Hematopoietic multipotent progenitor cell treated with erythropoietin and hydrocortisone succinate and interleukin-3 and kit ligand, for 6 days (in vitro differentiated cells): ENCODE measurements at regions not wholly inside any gene's neighbourhood (a gene's known extent, or its start where the extent isn't known, plus 50 kb on each side); places are given as distances from the start of the nearest gene placed in this dataset.
"Not testable (repeated sequence)": the region's sequence is repeated elsewhere in the genome, so short reads cannot be mapped to it uniquely, and the experiment has no call there.

ENCODE experiments used
- DNase-seq: peaks from one replicate; pipeline ENCODE4 v3.0.0-alpha.2; 2015

- no peak for DNase-seq
Measured at GRCh38 chr3:35223632-35224394, 415.5 kb upstream of the ARPP21 start.

GRCh38 chr3:35224565-35225295 is 414.6 kb upstream of the ARPP21 start:
- no peak for DNase-seq

- DNase-seq: no peak
Measured at GRCh38 chr3:35241236-35241635, 398.1 kb upstream of the ARPP21 start.

DNA sequence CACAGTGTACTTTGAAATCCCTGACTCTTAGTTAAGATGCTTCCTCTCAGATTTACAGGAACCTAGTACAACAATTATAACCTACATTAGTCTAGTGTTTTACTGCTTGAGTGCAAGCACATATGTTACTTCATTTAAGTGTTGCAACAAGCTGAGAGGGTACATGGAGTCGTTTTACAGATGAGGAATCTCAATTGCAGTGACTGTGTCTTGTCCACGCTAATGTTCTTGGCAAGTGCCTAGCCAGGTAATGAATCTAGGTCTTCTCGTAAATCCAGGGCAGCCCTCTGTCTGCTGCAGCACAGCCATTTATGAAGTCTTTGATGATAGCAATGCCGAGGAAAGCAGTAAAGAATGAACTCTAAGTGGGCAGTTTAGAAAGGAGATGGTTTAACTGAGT is 384.4 kb upstream of the ARPP21 start:
- DNase-seq: no peak

DNA sequence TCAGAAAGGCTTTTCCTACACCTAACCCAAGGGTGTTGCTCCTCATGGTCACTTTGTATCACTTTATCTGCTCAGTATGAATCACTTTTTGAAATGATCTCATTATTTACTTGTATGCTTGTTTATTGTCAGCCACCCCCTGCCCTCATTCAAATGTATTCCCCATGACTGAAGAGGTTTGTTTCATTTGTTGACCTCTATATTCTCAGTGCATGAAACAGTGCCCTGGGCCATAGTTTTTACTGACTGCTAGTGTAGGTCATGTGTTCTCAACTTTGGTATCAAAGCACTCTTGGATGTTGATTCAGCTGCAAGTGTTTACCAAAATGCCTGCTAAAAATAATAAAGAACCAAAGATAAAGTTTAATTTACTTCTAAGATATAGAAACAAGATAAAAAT is 381.7 kb upstream of the ARPP21 start:
- DNase-seq: no peak

DNA sequence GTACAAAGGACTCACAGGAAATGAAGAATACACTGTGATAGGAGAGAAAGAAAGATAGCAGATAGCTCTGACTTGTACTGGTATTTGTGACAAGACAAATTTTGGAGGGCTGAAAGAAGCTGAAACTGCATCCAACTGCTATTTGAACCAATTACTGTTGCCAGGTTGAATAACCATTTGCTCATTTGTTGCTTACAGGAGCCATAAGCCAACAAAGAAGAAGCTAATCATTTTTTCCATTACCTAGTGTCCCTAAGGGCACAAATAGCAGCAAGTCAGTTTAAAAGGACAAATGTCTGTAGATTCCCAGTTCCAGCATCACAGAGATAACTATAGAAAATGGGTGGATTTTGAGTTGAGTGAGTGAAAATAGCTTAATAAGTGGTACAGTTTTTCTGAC is 376.9 kb upstream of the ARPP21 start:
- no peak for DNase-seq

DNA sequence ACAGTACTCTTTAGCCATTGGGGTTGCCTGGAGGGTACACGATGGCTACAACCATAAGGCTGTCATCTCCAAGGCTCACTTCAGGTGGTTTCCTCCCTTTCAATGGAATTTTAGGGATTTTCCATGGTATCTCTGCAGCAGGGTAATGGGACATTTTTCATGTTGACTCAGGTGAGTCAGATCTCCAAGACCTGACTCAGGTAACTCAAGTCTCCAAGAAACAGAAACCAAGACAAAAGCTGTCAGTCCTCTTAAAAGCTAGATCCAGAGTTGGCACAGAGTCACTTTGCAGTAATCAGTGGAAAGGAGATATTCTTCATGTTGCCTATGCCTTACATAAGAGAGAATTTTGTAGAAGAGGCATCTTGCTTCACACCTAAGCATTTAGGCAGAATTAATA is 375.8 kb upstream of the ARPP21 start:
- no peak for DNase-seq

DNA sequence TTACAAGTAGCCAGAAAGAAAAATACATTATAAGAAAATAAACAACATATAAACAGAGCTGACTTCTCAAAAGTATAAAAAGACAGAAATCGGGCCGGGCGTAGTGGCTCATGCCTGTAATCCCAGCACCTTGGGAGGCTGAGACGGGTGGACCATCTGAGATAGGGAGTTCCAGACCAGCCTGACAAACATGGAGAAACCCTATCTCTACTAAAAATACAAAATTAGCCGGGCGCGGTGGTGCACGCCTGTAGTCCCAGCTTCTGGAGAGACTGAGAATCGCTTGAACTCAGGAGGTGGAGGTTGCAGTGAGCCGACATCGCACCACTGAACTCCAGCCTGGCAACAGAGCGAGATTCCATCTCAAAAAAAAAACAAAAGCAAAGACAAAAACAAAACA is 373.3 kb upstream of the ARPP21 start:
- DNase-seq: not testable (repeated sequence)

DNA sequence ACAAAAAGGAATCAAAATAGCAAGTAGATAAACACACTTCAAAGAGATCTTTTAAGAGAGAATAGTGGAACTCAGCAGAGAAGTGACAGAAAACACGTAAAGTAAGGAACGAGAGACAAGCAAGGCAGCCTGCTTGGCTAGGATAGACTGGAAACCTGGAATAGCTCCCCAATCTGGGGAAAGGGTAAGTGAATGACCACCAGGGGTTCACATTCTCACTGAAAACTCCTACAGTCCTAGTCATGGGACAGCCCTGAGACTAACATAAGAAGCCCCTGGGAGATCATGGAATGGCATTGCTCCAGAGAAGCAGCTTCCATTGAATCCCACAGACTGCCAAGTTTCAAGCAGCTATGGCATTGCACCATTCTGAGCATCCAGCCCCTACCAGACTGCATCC is 363.6 kb upstream of the ARPP21 start:
- no peak for DNase-seq

- no peak for DNase-seq
Measured at GRCh38 chr3:35276568-35276967, 362.8 kb upstream of the ARPP21 start.

GRCh38 chr3:35291471-35292236 is 347.7 kb upstream of the ARPP21 start:
- DNase-seq: no peak

DNA sequence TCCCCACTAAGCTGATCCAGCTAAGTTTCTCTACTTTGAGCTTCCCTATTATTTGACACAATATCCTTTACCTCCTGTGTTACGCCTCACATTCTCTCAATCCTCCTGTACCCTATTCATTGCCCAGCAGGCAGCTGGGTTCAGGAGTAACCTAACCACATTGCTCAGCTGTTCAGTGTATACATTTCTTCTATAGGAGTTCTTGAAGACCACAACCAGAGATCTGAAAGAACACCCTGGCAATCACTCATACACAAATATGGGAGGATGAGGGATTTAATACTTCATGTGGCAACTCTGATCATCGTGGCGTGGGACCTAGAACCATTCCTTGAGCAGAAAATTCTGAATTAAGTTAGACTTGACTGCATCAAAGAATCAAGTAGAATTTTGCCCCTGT is 346.8 kb upstream of the ARPP21 start:
- no peak for DNase-seq

DNA sequence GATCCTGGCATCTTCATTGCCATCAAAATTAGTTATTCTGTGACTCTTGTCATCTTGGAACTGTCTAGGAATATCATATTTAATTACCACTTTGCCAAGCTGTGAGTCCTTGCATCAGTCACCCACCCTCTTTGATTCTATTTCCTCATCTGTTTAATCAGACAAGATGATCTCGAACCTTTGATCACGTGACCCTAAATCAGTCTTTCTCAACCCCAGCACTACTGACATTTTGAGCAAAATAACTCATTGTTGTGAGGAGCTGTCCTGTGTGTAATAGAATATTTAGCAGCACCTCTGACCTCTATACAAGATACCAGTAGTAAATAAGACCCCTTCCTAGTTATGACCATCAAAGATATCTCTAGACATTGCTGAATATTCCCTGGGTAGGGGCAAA is 343.4 kb upstream of the ARPP21 start:
- no peak for DNase-seq

DNA sequence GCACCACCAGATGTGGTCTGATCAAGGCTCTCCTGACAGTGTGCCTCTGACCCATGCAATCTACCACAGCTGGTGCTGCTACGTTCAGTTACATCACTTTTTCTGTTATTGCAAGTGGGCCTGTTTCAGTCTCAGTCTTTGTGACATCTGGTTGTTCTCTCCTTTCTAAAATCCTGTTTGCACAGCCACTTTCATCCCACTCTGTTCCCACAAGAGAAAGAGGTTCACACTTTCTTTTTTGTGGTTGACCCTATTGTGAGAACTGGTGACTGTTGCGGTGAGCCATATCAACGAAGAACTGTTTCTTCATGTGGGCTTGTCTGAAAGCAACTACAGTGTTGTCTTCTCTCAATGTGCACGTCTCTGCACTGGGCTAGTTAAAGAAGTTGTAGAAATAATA is 342.8 kb upstream of the ARPP21 start:
- DNase-seq: no peak

- not testable (repeated sequence) for DNase-seq
Measured at GRCh38 chr3:35296944-35297343, 342.4 kb upstream of the ARPP21 start.

- no peak for DNase-seq
Measured at GRCh38 chr3:35305406-35305805, 333.9 kb upstream of the ARPP21 start.

GRCh38 chr3:35307296-35307695 is 332.0 kb upstream of the ARPP21 start:
- no peak for DNase-seq

DNA sequence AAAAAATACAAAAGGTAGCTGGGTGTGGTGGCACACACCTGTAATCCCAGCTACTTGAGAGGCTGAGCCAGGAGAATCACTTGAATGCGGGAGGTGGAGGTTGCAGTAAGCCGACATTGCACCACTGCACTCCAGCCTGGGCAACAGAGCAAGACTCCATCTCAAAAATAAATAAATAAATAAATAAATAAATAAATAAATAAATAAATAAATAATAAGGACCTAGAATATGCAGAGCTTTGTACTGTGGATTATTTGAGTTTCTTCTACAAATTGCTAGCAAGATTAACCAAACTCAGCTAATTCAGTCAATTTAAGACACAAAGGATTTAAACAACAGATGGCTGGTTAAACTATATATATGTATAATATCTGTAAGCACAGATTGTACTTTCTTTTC is 322.5 kb upstream of the ARPP21 start:
- DNase-seq: not testable (repeated sequence)

GRCh38 chr3:35320646-35321407 is 318.5 kb upstream of the ARPP21 start:
- no peak for DNase-seq

DNA sequence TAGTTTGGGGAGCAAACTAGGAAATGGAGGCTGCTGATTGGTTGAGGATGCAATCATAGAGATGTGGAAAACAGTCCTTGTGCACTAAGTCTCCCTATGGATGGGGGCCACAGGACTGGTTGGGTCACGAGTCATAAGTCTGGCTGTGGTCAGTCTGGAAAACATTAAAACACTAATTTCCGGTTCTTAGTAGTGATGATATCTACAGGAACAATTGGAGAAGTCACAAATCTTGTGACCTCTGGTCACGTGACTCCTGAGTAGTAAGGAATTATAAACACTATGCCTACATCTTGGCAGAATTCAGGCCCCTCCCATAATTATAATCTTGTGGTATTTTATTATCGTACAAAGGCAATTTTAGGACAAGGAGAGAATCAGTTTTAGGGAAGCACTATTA is 317.3 kb upstream of the ARPP21 start:
- DNase-seq: no peak

DNA sequence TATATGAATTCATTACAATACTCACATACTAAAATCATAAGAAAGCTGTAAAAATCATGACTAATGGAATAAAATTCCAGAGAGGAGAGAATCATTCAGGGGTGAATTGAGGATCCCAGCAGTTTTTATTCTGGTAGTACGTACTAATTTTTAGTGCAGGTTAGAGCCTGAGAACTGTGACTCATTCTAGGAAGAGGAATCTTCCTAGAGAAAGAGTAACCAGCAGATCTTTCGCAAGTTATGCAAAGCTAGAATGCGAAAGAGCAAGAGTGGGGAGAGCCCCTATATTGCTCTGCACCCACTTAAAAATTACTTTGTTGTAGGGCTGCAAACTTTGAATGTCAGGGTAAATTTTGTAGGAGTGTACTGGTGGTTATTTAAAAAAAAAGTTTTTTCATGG is 303.6 kb upstream of the ARPP21 start:
- no peak for DNase-seq

DNA sequence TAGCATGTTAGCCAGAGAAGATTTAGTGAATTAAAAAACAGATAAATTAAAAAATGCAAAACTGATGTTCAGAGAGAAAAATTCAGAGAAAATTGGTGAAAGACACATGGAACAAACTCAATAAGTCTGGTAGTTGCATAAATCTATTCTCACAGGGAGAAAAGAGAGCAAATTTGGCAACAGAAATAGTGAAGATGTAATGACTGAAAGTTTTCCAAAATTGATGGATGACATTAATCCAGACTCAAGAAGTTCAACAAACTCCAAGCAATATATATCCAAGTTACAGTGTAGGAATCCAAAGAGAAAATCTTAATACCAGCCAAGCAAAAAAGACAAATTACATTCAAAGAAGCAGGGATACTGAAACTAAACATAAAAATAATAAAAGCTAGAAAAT is 302.7 kb upstream of the ARPP21 start:
- DNase-seq: no peak

GRCh38 chr3:35338186-35338585 is 301.1 kb upstream of the ARPP21 start:
- DNase-seq: no peak
